ENCODE measurements at regions not wholly inside any gene's neighbourhood (a gene's known extent, or its start where the extent isn't known, plus 50 kb on each side); places are given as distances from the start of the nearest gene placed in this dataset.

DNA sequence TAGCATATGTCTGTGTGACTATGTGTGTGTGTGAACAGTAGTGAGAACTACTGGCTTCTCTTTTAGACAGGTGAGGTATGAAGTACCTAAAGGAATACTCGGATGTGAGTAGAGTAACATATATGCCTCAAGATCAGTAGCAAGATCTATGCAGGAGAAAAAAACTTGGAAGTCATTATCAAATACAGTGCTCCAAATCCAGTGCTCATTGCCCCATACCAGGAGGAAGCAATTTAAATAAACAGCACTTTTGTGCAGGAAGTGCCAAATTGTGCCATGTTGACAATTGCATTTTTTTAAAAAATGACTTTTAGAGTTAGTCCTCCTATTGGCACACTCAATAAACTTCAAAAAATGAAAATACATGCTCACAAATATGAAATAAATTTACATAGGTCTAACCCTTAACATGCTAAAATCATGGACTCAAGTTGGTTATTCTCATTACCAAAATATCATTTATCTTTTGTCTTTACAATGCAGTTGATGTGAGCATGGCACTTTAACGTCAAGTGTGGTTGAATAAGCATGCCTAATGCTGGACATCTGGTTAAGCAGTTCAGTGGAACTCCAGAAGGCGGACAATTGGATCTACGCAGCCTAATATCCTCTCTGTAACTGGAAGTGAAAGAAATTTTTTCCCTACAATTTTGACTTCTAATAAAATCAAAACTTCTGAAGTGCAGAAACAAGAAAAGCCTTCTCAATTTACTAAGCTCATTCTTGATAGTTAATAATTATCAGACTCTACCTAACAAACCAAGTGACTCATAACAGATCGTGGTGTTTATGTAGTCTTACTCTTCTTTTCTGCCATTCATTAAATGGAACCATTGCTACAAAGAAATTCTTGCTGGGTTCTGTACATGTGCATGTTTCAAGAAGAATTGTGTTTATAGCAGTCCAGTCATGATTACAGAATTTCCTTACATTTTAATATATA lies 195.2 kb downstream of the MDFIC start:
- WGBS, 2 experiments (ENCODE audit: extremely low coverage in 1 of 2, insufficient coverage in 1 of 2, insufficient read length in 1 of 2, insufficient replicate concordance in 2 of 2, low coverage in 1 of 2, low lambda C conversion rate in 2 of 2, missing lambda C conversion rate in 1 of 2): 90% methylated on average over 5 of the region's 5 CpGs; no CpG with 5 or more reads in 1 of the 2 experiments
- H3K4me3 ChIP-seq (ENCODE audit: extremely low read depth in 1 of 4, insufficient read depth in 2 of 4, low read depth in 3 of 4, low read length in 4 of 4): no peak overlapping the region
- TF ChIP-seq GABPA (IDR thresholded peaks at IDR 0.05; ENCODE audit: borderline replicate concordance, insufficient read depth, low read length): no peak
- TF ChIP-seq ZNF274 (IDR thresholded peaks at IDR 0.05; ENCODE audit: borderline replicate concordance, extremely low read depth, low read length): no peak
- no peak for TF ChIP-seq CBX8 (IDR thresholded peaks at IDR 0.05; ENCODE audit: borderline replicate concordance, low read depth, low read length)
- TF ChIP-seq SUZ12 (IDR thresholded peaks at IDR 0.05; ENCODE audit: low read length): no peak
- TF ChIP-seq, protein P1, sequence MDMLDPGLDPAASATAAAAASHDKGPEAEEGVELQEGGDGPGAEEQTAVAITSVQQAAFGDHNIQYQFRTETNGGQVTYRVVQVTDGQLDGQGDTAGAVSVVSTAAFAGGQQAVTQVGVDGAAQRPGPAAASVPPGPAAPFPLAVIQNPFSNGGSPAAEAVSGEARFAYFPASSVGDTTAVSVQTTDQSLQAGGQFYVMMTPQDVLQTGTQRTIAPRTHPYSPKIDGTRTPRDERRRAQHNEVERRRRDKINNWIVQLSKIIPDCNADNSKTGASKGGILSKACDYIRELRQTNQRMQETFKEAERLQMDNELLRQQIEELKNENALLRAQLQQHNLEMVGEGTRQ (IDR thresholded peaks at IDR 0.05; ENCODE audit: low read length): no peak

More for the DNA sequence above, 195.2 kb downstream of the MDFIC start:
- Histone ChIP-seq H4K5ac (ENCODE audit: insufficient read length, low read depth, low read length) (no peak overlapping the region), H3K27me3 (replicated peaks in 1 of 4; ENCODE audit: control insufficient read depth in 3 of 4, extremely low read depth in 1 of 4, insufficient read depth in 3 of 4, low read length in 3 of 4) (no peaks in the 10 kb centered on the region), H3K9me3 (ENCODE audit: insufficient read depth in 2 of 2, low read depth in 1 of 2, low read length in 1 of 2) (peaks cover 2 to 4% of the 10 kb centered on the region in 2 experiments; a peak in 1 of 4 replicates), H3K56ac (replicated peaks; ENCODE audit: insufficient read length, low read depth, low read length) (no peak overlapping the region), H2BK15ac (ENCODE audit: low read length) (no peak overlapping the region), H3K4ac (replicated peaks; ENCODE audit: insufficient read length, low read depth, low read length) (no peak overlapping the region), H3K23me2 (ENCODE audit: low read depth, low read length) (no peaks in the 10 kb centered on the region), H3K79me1 (ENCODE audit: low read depth, low read length) (no peaks in the 10 kb centered on the region), H3K4me2 (ENCODE audit: insufficient read depth in 1 of 2, low read depth in 2 of 2, low read length in 2 of 2) (no peak overlapping the region), H2BK120ac (replicated peaks; ENCODE audit: low read depth, low read length) (no peak overlapping the region), H2BK20ac (ENCODE audit: low read length) (no peak overlapping the region), H4K20me1 (replicated peaks in 1 of 2; ENCODE audit: control insufficient read depth in 1 of 2, insufficient read depth in 2 of 2, low read length in 2 of 2) (no peaks in the 10 kb centered on the region), H3K23ac (ENCODE audit: insufficient read length) (no peak overlapping the region), H3K36me3 (ENCODE audit: control insufficient read depth in 2 of 4, insufficient read depth in 4 of 4, low read length in 3 of 4) (no peaks in the 10 kb centered on the region), H3K27ac (ENCODE audit: low read depth, low read length) (no peak overlapping the region), H3K4me1 (replicated peaks in 1 of 4; ENCODE audit: control insufficient read depth in 3 of 4, insufficient read depth in 4 of 4, low read length in 3 of 4) (no peaks in the 10 kb centered on the region), H4K91ac (replicated peaks; ENCODE audit: insufficient read length, low read length) (no peak overlapping the region), H2BK5ac (ENCODE audit: low read depth, low read length) (no peak overlapping the region), H3K9ac (replicated peaks in 1 of 4; ENCODE audit: extremely low read depth in 1 of 4, low read depth in 3 of 4, low read length in 3 of 4) (no peak overlapping the region), H3K79me2 (ENCODE audit: control insufficient read depth in 1 of 2, insufficient read depth in 2 of 2, low read length in 2 of 2) (no peaks in the 10 kb centered on the region), H4K8ac (ENCODE audit: extremely low read depth, insufficient read depth, low read length) (no peak overlapping the region), H2AFZ (ENCODE audit: low read length) (no peak overlapping the region), H3K14ac (ENCODE audit: insufficient read length) (no peak overlapping the region), H3K18ac (ENCODE audit: extremely low read depth, low read length) (no peak overlapping the region), H2BK12ac (ENCODE audit: low read depth, low read length) (no peak overlapping the region), H2AK5ac (ENCODE audit: low read depth, low read length) (no peak overlapping the region)
- no peak for FAIRE-seq
- ChIA-PET CTCF (ENCODE audit: partially characterized antibody) (interaction anchor here (0.5 to 1.4 kb wide), 2 partner anchors 15 to 236 kb away, joined by 3 read pairs; no protein-coding TSS in a partner anchor), POLR2A (ENCODE audit: partially characterized antibody) (no interaction called here)
- DNase-seq (ENCODE audit: low read depth in 1 of 2, low spot score in 2 of 2): no peak
